Neural cell (in vitro differentiated cells): ENCODE measurements at regions not wholly inside any gene's neighbourhood (a gene's known extent, or its start where the extent isn't known, plus 50 kb on each side); places are given as distances from the start of the nearest gene placed in this dataset.

Experiments used
- H2AFZ ChIP-seq: fragments of 200-600, 300-800 bp; sonication (generic), shearing (Covaris generic); 2 replicates; pipeline ENCODE4 v1.6.0; 2014; ENCODE audit warnings: low read depth, mild to moderate bottlenecking, antibody characterized with exemption, low read length, moderate library complexity
- H3F3A ChIP-seq: fragments of 200-600 bp; shearing (Covaris generic); 2 replicates; pipeline ENCODE4 v1.6.1; 2016; ENCODE audit warnings: mild to moderate bottlenecking, moderate library complexity, mixed read lengths, antibody characterized with exemption, low read length; ENCODE audit not compliant: insufficient read depth, poor library complexity, severe bottlenecking
- H3K27ac ChIP-seq: fragments of 200-600, 300-800 bp; sonication (generic), shearing (Covaris generic); 2 replicates; pipeline ENCODE4 v1.5.1; 2014; ENCODE audit warnings: mild to moderate bottlenecking, low read length, moderate library complexity
- H3K27me3 ChIP-seq: fragments of 300-800, 200-600 bp; sonication (generic), shearing (Covaris generic); 2 replicates; pipeline ENCODE4 v1.6.0; 2014; ENCODE audit warnings: mild to moderate bottlenecking, low read depth, low read length, moderate library complexity; ENCODE audit not compliant: insufficient read depth
- H3K36me3 ChIP-seq: fragments of 300-800, 200-600 bp; sonication (generic), shearing (Covaris generic); 2 replicates; pipeline ENCODE4 v1.5.1; 2014; ENCODE audit warnings: mild to moderate bottlenecking, antibody characterized with exemption, low read length, moderate library complexity; ENCODE audit not compliant: insufficient read depth
- H3K4me2 ChIP-seq: fragments of 300-800, 200-600 bp; sonication (generic), shearing (Covaris generic); 2 replicates; pipeline ENCODE4 v1.6.0; 2014; ENCODE audit warnings: mild to moderate bottlenecking, low read length
- H3K4me3 ChIP-seq: fragments of 300-800, 200-600 bp; sonication (generic), shearing (Covaris generic); 2 replicates; pipeline ENCODE4 v1.5.1; 2014; ENCODE audit warnings: mild to moderate bottlenecking, low read length, moderate library complexity
- H3K79me2 ChIP-seq: fragments of 200-600 bp; shearing (Covaris generic); replicated peaks from 2 replicates; pipeline ENCODE4 v1.6.0; 2014; ENCODE audit warnings: mild to moderate bottlenecking, low read length, moderate library complexity; ENCODE audit not compliant: insufficient read depth
- H3K9ac ChIP-seq: fragments of 300-800, 200-600 bp; sonication (generic), shearing (Covaris generic); 2 replicates; pipeline ENCODE4 v1.6.1; 2016; ENCODE audit warnings: mild to moderate bottlenecking, low read length, mixed read lengths
- H3K9me2 ChIP-seq: fragments of 200-600 bp; shearing (Covaris generic); 2 replicates; pipeline ENCODE4 v1.6.1; 2016; ENCODE audit warnings: mild to moderate bottlenecking, low read length, mixed read lengths; ENCODE audit not compliant: insufficient read depth
- H3K9me3 ChIP-seq: fragments of 200-600, 300-800 bp; sonication (generic), shearing (Covaris generic); 2 replicates; pipeline ENCODE4 v1.6.1; 2016; ENCODE audit warnings: mild to moderate bottlenecking, mixed run types, low read length, moderate library complexity, mixed read lengths
- H4K20me1 ChIP-seq: fragments of 200-600 bp; shearing (Covaris generic); 2 replicates; pipeline ENCODE4 v1.6.1; 2016; ENCODE audit warnings: mild to moderate bottlenecking, mixed run types; ENCODE audit not compliant: insufficient read depth
- CTCF ChIP-seq: fragments of 450-650 bp; IDR thresholded peaks from 2 replicates; pipeline ENCODE4 v1.5.1; 2014; ENCODE audit warnings: antibody characterized with exemption, mild to moderate bottlenecking, moderate library complexity; ENCODE audit not compliant: poor library complexity, severe bottlenecking
- EP300 ChIP-seq: fragments of 450-650 bp; conservative IDR thresholded peaks from 2 replicates; pipeline ENCODE4 v1.6.1; 2014; ENCODE audit warnings: antibody characterized with exemption, mild to moderate bottlenecking, moderate library complexity; ENCODE audit not compliant: poor library complexity, severe bottlenecking
- EZH2 ChIP-seq: fragments of 200-600, 300-800 bp; shearing (Covaris generic), sonication (generic); IDR thresholded peaks from 2 replicates; pipeline ENCODE4 v1.6.1; 2014; ENCODE audit warnings: antibody characterized with exemption, low read length, borderline replicate concordance, mild to moderate bottlenecking; ENCODE audit not compliant: insufficient read depth, poor library complexity, severe bottlenecking
- MXI1 ChIP-seq: fragments of 450-650 bp; conservative IDR thresholded peaks from 2 replicates; pipeline ENCODE4 v1.6.1; 2014; ENCODE audit warnings: antibody characterized with exemption, mild to moderate bottlenecking; ENCODE audit not compliant: poor library complexity, severe bottlenecking
- POLR2AphosphoS5 ChIP-seq: IDR thresholded peaks from 2 replicates; pipeline ENCODE4 v1.6.1; 2012
- RAD21 ChIP-seq: fragments of 450-650 bp; conservative IDR thresholded peaks from 2 replicates; pipeline ENCODE4 v1.6.1; 2014; ENCODE audit warnings: antibody characterized with exemption, mild to moderate bottlenecking, moderate library complexity
- REST ChIP-seq: IDR thresholded peaks from 2 replicates; pipeline ENCODE4 v1.6.1; 2012; ENCODE audit warnings: borderline replicate concordance
- SMC3 ChIP-seq: fragments of 450-650 bp; conservative IDR thresholded peaks from 2 replicates; pipeline ENCODE4 v1.6.1; 2014; ENCODE audit warnings: antibody characterized with exemption, mild to moderate bottlenecking, moderate library complexity; ENCODE audit not compliant: poor library complexity
- TAF1 ChIP-seq: IDR thresholded peaks from 2 replicates; pipeline ENCODE4 v1.6.1; 2012; ENCODE audit warnings: low read depth

GRCh38 chr4:181677621-181678020 is 565.6 kb upstream of the TENM3 start:
- Histone ChIP-seq H3K4me2 (no peak overlapping the region), H3K27ac (no peak overlapping the region), H3F3A (no peaks in the 10 kb centered on the region), H3K9me2 (no peaks in the 10 kb centered on the region), H3K79me2 (no peaks in the 10 kb centered on the region), H3K27me3 (no peaks in the 10 kb centered on the region), H2AFZ (no peak overlapping the region), H3K4me3 (no peak overlapping the region), H3K9ac (no peak overlapping the region), H3K9me3 (no peaks in the 10 kb centered on the region), H4K20me1 (no peaks in the 10 kb centered on the region), H3K36me3 (no peaks in the 10 kb centered on the region)
- TF ChIP-seq POLR2AphosphoS5 (no peak), TAF1 (no peak), MXI1 (no peak), EP300 (no peak), SMC3 (no peak), REST (no peak), CTCF (no peak), RAD21 (no peak), EZH2 (no peak)

- no peak overlapping the region for H3K27ac ChIP-seq
- no peaks in the 10 kb centered on the region for H3K79me2 ChIP-seq
- H3F3A ChIP-seq = no peaks in the 10 kb centered on the region
- no peaks in the 10 kb centered on the region for H3K36me3 ChIP-seq
- TF ChIP-seq TAF1 (no peak), POLR2AphosphoS5 (peak; percentile 62), RAD21 (no peak), MXI1 (no peak), REST (no peak), EP300 (peak; percentile 75)
- H3K9me3 ChIP-seq = no peaks in the 10 kb centered on the region
- H3K9me2 ChIP-seq = no peaks in the 10 kb centered on the region
- no peak overlapping the region for H2AFZ ChIP-seq
- H3K4me3 ChIP-seq = no peak overlapping the region
- H3K9ac ChIP-seq = no peak overlapping the region
- no peaks in the 10 kb centered on the region for H4K20me1 ChIP-seq
- no peaks in the 10 kb centered on the region for H3K27me3 ChIP-seq
- no peak overlapping the region for H3K4me2 ChIP-seq
Measured at GRCh38 chr4:181679754-181680153, 563.4 kb upstream of the TENM3 start.
